Heart left ventricle (tissue), 16 donors: ENCODE measurements at regions not wholly inside any gene's neighbourhood (a gene's known extent, or its start where the extent isn't known, plus 50 kb on each side); places are given as distances from the start of the nearest gene placed in this dataset.

Experiments
- ATAC-seq, 4 donors: fragments of 200-7000 bp; cut with Tn5 transposase; one replicate each; pipeline ENCODE4 v1.9.1; 2020 to 2022; ENCODE audit warnings: moderate library complexity in 4 of 4, mild to moderate bottlenecking in 3 of 4, moderate number of reproducible peaks in 1 of 4
- DNase-seq, 5 donors: peaks; one replicate each; pipeline ENCODE4 v3.0.0-alpha.2; 2020
- H3K27ac ChIP-seq, 12 donors: fragments of 200-600 bp; sonication (generic) in 4 of 12; one replicate each; pipeline versions ENCODE4 v1.5.0 to v1.8.0; 2016 to 2022; ENCODE audit warnings: mild to moderate bottlenecking in 2 of 12
- H3K27me3 ChIP-seq, 9 donors: fragments of 200-600 bp; sonication (generic) in 2 of 9; one replicate each; pipeline versions ENCODE4 v1.5.1 to v1.8.0; 2016 to 2022; ENCODE audit warnings: mild to moderate bottlenecking in 3 of 9
- H3K36me3 ChIP-seq, 9 donors: fragments of 200-600 bp; sonication (generic) in 2 of 9; one replicate each; pipeline versions ENCODE4 v1.5.0 to v1.8.0; 2018 to 2022; ENCODE audit warnings: mild to moderate bottlenecking in 2 of 9
- H3K4me1 ChIP-seq, 12 donors: fragments of 200-600 bp; sonication (generic) in 4 of 12; one replicate each; pipeline versions ENCODE4 v1.5.0 to v1.8.0; 2016 to 2022; ENCODE audit warnings: mild to moderate bottlenecking in 3 of 12
- H3K4me3 ChIP-seq, 12 donors: fragments of 200-600 bp; sonication (generic) in 4 of 12; one replicate each; pipeline versions ENCODE4 v1.5.0 to v1.8.0; 2017 to 2022; ENCODE audit warnings: mild to moderate bottlenecking in 9 of 12, moderate library complexity in 4 of 12
- H3K9me3 ChIP-seq, 12 donors: fragments of 200-600 bp; sonication (generic) in 4 of 12; one replicate each; pipeline versions ENCODE4 v1.5.0 to v1.8.0; 2016 to 2022; ENCODE audit warnings: mild to moderate bottlenecking in 1 of 12
- POLR2A ChIP-seq, 2 donors: fragments of 450-650 bp; IDR thresholded peaks; one replicate each; pipeline ENCODE4 v1.6.1; 2017; ENCODE audit warnings: antibody characterized with exemption in 2 of 2, mild to moderate bottlenecking in 2 of 2, moderate library complexity in 2 of 2
- WGBS, 4 donors: extraction: QIAGEN DNeasy Blood & Tissue Kit in 2 of 4; methylation state at CpG; one replicate each; pipeline versions ENCODE4 v1.1.5 to v1.1.7; 2013 to 2018; 5-methylcytosine and 5-hydroxymethylcytosine counted together
- intact Hi-C, 10 donors: fragments of 100-400 bp; cut with DNase I; formaldehyde crosslinking; loops; one replicate each; pipeline versions ENCODE4 v1.11.1 to v1.14.2; 2022
- TF ChIP-seq, protein P1 (sequence below), 12 donors: fragments of 200-600 bp; sonication (generic) in 4 of 12; IDR thresholded peaks; one replicate each; pipeline versions ENCODE4 v1.5.0 to v1.8.0; 2018 to 2022; ENCODE audit warnings: antibody characterized with exemption in 12 of 12, mild to moderate bottlenecking in 5 of 12
- donor health status: ischemic (EF 13 %, LVEDD 7.1; RV severe dilation, severe dysfunction).
- donor health status: healthy with polysubstance abuse.
- donor health status: DM: no; HTN: yes; CAD: no.
- donor health status: DM: no; HTN: no; CAD: no.
- donor health status: ischemic (EF 25% LVEDD 6.9; RV normal size, moderate dysfunction).
- donor health status: ischemic (EF 25% LVEDD 5.7; RV mildly dilated, moderate dysfunction).
- donor health status: healthy.
- donor health status: DM: yes; HTN: yes; CAD: no.
- donor health status: ischemic (EF 35%, LVEDD 5.7; RV mildly dilated, moderate dysfunction).
- donor health status: nonischemic (EF 11% LVEDD 7.7; RV severe dilation, severe dysfunction).
- donor health status: DM: yes; HTN: yes; CAD: no.
- donor health status: PGD.
- donor health status: ischemic (EF 29% LVEDD 5.4; RV normal size, mild dysfunction).
- donor health status: nonischemic (EF 23%, LVEDD 6.1; RV moderate dilation, normal function).

DNA sequence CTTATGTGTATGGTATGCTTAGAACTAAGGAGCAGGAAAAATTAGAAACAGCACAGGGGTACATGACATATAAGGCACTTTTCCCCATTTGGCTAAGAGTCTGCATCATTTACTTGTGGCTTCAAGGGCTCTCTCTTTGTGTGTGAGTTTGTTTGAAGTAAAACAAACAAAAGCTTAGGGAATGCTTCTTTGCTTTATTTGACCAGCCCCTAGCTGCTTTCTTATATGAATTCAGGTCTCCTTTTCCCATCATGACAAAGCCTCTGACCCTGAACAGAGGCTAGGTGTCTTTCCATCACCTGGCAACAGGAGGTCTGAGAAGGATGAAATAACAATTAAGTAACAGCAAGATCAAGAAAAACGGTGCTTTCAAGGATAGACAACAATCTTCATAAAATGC, 643.8 kb upstream of the ADGRL2 start:
- H3K36me3 ChIP-seq: no peaks in the 10 kb centered on the region
- ATAC-seq (no peak), DNase-seq (no peak)
- WGBS, 4 donors: 68 to 75% (median 72%) methylated on average over 1 of the region's 1 CpG
- no peaks in the 10 kb centered on the region for H3K27me3 ChIP-seq
- H3K27ac ChIP-seq: no peak overlapping the region
- H3K4me3 ChIP-seq: no peak overlapping the region
- intact Hi-C loops: no loop called here
- H3K4me1 ChIP-seq: no peaks in the 10 kb centered on the region
- no peak for TF ChIP-seq POLR2A (IDR thresholded peaks at IDR 0.05)
- TF ChIP-seq, protein P1, sequence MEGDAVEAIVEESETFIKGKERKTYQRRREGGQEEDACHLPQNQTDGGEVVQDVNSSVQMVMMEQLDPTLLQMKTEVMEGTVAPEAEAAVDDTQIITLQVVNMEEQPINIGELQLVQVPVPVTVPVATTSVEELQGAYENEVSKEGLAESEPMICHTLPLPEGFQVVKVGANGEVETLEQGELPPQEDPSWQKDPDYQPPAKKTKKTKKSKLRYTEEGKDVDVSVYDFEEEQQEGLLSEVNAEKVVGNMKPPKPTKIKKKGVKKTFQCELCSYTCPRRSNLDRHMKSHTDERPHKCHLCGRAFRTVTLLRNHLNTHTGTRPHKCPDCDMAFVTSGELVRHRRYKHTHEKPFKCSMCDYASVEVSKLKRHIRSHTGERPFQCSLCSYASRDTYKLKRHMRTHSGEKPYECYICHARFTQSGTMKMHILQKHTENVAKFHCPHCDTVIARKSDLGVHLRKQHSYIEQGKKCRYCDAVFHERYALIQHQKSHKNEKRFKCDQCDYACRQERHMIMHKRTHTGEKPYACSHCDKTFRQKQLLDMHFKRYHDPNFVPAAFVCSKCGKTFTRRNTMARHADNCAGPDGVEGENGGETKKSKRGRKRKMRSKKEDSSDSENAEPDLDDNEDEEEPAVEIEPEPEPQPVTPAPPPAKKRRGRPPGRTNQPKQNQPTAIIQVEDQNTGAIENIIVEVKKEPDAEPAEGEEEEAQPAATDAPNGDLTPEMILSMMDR (IDR thresholded peaks at IDR 0.05): no peak
- H3K9me3 ChIP-seq: no peaks in the 10 kb centered on the region

DNA sequence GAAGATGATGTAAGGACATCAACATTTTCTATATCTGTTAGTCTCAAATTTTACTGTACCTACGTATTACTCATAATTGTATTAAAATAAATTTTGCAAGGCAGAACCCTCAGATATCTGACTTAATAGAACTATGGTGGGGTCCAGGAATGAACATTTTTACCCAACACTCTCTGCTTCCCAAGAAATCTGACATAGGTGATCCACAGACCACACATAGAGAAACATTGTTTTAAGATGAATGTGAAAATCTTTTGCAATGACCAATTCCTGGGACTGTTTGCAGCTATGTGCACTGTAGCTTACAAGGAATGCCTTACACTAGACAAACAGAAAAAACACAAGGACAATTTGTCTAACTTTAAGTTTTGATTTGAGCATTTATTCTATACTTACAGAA, 645.6 kb upstream of the ADGRL2 start:
- Histone ChIP-seq H3K27me3 (no peaks in the 10 kb centered on the region), H3K36me3 (no peaks in the 10 kb centered on the region), H3K9me3 (no peaks in the 10 kb centered on the region), H3K4me3 (no peak overlapping the region), H3K4me1 (no peaks in the 10 kb centered on the region), H3K27ac (no peak overlapping the region)
- TF ChIP-seq, protein P1 (IDR thresholded peaks at IDR 0.05): no peak
- TF ChIP-seq POLR2A (IDR thresholded peaks at IDR 0.05): no peak
- ATAC-seq (no peak), DNase-seq (no peak)
- WGBS, 4 donors: 74 to 92% (median 87%) methylated on average over 1 of the region's 1 CpG
- intact Hi-C loops: no loop called here

DNA sequence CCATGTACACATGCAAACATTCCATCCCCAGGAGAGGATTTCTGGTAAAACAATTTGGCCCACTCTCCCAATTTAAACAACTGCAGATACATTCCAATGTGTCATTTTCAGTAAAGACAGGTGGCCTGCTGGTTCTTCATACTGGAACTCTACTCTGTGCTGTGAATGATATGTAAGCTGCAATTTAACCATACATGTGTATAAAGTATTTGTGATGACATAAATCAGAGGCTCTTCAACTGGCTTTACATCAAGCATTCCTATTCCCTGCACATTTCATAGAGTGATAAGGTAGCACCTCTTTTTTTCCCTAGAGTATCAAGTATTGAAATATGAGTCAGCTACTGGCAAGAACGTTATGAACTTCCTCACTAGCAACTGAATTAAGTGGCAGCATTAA, 649.5 kb upstream of the ADGRL2 start:
- Histone ChIP-seq H3K4me3 (no peak overlapping the region), H3K36me3 (no peaks in the 10 kb centered on the region), H3K27ac (no peak overlapping the region), H3K9me3 (no peaks in the 10 kb centered on the region), H3K27me3 (no peaks in the 10 kb centered on the region), H3K4me1 (no peaks in the 10 kb centered on the region)
- DNase-seq (no peak), ATAC-seq (no peak)
- TF ChIP-seq POLR2A (IDR thresholded peaks at IDR 0.05): no peak
- TF ChIP-seq, protein P1 (IDR thresholded peaks at IDR 0.05): no peak
- 0 to 7% (median 2%) methylated on average over 1 of the region's 1 CpG for WGBS, 4 donors
- intact Hi-C loops: no loop called here

DNA sequence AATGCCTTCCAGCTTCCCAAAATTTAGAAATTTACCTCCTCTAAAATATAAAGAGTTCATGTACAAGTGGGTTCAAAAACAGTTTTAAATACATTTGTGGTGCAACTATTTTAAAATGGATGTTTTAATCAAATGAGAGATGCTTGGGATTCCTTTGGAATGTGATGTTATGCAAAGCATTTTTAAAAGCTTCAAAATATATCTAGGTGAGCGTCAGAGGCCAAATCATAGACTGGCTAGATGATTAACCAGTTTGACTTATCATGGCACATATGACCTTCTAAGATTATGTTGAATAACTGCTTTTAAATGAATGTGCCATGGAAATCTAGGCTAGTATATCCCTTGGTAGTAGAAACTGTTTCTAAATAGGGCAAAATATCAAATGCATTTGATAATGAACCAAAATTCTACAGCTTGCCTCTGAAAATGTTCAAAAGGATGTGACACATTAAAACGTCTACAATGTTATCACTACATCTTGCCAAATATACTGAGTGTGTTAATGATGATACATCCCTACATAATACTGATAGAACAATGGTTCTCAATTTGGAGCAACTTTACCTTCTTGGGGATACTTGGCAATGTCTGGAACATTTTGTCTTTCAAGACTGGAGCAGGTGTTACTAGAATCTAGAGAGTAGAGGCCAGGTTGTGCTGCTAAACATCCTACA, 650.9 kb upstream of the ADGRL2 start:
- intact Hi-C loops: no loop called here
- Histone ChIP-seq H3K9me3 (no peaks in the 10 kb centered on the region), H3K27ac (no peak overlapping the region), H3K4me3 (no peak overlapping the region), H3K36me3 (no peaks in the 10 kb centered on the region), H3K27me3 (no peaks in the 10 kb centered on the region), H3K4me1 (no peaks in the 10 kb centered on the region)
- no peak for TF ChIP-seq POLR2A (IDR thresholded peaks at IDR 0.05)
- TF ChIP-seq, protein P1 (IDR thresholded peaks at IDR 0.05): no peak
- 51 to 69% (median 56%) methylated on average over 2 of the region's 2 CpGs for WGBS, 4 donors
- DNase-seq (no peak), ATAC-seq (no peak)
